Inferior parietal cortex (tissue), 1 donor: ENCODE measurements at regions not wholly inside any gene's neighbourhood (a gene's known extent, or its start where the extent isn't known, plus 50 kb on each side); places are given as distances from the start of the nearest gene placed in this dataset.
"Not testable (repeated sequence)": the region's sequence is repeated elsewhere in the genome, so short reads cannot be mapped to it uniquely, and the experiment has no call there.

ENCODE experiments used
- DNase-seq: peaks from one replicate; pipeline ENCODE4 v3.0.0-alpha.2; 2016; ENCODE audit errors: extremely low spot score

- no peak for DNase-seq
These were observed 270.4 kb downstream of the DOK5 start for GRCh38 chr20:54745780-54746179.

DNA sequence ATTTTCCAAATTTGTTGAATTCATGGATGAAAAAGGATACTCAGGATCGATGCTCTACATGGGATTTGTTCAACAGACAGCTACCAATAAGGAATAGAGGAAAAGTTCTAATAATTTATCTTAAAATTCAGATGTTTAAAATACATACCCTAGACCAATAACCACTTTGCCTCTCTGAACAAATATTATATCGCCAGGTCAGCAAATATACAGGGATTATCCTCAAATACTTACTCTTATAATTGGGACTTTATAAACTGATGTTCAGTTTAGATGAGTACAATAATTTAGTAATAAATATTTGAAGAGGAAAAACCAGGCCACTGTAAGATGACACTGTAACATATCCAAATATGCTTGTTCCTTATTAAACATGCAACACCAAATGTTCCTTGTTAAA, 268.7 kb downstream of the DOK5 start:
- DNase-seq = no peak

DNA sequence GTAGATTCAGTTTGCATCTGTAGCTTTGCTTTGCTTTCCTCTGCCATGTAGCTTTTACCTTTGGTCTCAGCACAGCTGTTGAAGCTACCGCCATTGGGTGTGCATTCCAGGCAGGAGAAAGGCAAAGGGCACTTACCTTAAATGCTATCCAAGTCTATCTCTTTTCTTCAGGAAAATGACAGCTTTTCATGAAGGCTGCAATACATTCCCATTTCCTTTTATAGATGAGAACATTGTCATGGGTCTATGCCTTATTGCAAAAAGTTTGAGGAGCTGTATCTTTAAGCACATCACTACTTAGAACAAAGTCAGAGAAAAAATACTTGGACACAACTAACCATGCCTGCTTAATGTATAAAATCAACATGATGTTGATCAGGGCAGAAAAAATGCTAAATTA, 266.8 kb downstream of the DOK5 start:
- DNase-seq = no peak

- DNase-seq = no peak
These were observed 261.0 kb downstream of the DOK5 start for GRCh38 chr20:54736421-54736820.

GRCh38 chr20:54733687-54734086, 258.3 kb downstream of the DOK5 start:
- DNase-seq = no peak

DNA sequence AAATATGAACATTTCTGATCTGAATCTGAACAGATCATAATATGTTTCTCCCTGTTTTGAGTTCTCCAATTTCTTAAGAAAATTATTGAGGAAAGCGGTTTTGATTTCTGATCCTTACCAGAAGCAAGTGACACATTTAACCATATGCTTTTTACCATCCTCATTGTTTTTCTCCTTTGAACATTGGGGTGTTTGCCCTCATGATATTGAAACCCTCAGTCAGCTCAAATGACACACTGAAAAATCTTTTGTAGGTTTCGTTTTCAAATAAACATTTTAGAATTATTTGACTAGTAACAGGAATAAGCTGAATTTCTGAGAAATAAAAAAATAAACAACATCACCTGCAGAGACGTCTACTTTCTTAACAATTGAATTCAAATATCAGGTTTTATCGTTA, 252.1 kb downstream of the DOK5 start:
- DNase-seq = no peak

- no peak for DNase-seq
These were observed 251.4 kb downstream of the DOK5 start for GRCh38 chr20:54726687-54727300.

DNA sequence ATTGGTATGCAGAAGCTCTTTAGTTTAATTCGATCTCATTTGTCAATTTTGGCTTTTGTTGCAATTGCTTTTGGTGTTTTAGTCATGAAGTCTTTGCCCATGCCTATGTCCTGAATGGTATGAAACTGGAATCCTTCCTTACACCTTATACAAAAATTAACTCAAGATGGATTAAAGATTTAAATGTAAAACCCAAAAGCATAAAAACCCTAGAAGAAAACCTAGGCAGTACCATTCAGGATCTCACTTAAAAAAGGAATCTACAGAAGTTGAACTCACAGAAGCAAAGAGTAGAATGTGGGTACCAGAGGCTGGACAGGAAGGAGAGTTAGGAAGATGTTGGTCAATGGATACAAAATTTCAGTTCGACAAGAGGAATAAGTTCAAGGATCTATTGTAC, 249.9 kb downstream of the DOK5 start:
- DNase-seq = not testable (repeated sequence)

DNA sequence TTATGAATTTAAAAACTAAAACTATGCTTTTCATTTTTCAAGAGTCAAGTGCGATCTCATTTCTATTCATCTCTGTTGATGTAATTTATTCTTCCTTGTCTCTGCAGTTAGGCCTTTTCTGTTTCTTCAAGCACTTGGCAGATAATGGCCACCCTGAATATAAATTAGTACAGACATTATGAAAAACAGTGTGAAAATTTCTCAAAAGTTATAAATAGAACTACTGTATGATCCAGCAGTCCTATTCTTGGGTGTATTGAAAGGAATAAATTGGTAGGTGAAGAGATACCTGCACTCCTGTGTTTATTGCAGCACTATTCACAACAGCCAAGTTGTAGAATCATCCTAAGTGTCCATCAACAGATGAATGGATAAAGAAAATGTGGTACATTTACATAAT, 248.3 kb downstream of the DOK5 start:
- DNase-seq = no peak

DNA sequence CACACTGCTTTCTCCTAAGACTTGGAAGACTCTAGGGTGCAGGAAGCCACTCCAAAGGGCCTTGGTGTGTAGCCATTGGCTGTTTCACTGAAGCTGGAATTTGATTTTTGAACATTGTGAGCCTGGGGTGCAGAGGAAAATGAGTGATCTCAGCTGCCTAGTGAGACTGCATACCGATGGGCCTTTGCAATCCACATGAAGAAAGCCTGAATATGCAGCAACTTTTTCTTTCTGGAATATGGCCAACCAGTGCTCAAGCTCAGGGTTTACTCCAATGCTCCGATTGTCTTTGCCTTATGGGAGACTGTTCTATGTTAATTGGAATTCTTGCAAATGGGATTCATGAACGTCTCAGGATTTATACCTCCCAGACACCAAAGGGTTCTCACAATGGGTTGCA, 242.6 kb downstream of the DOK5 start:
- DNase-seq = no peak

DNA sequence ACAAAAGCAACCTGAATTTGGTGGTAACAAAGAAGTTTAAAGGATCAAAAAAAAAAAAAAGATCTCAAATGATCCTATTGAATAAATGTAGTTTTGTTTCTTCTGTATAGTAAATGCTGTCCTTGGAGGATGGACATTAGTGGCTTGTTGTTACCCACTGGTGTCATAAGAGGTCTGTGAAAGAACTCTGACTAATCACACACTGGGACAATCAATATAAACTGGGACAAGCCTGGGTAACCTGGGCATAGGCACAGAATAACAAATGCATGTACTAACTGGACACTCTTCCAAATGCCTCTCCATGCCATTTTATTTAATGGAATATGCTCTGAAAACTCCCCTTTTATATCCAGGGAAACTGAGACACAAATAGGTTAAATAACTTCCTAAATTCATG, 241.4 kb downstream of the DOK5 start:
- DNase-seq = no peak

DNA sequence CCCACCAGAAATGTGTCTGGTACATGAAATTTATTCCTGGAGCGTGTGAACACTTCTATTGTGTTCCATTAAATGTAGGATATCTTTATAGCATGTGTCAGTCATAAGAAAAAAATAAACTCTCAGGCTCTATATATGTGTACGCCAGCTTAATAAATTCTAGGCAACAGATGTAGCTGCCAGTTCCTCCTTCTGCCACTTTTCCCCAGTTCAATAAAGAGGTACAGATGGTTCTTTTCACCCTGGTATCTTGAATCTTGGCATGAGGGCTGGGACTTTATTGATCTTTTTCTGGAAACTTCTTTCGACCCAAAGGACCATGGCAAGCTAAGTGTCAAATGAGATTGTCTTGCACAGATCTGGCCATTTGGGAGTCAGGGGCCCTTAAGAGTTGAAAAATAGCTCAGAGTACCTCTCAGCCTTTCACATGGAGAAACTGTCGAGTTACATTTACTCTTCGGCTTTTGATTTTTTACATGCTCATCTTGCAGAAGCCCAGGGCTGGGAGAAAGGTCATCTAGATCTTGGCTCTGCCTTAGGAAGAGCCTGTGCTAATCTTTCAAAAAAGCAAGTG, 240.9 kb downstream of the DOK5 start:
- no peak for DNase-seq

DNA sequence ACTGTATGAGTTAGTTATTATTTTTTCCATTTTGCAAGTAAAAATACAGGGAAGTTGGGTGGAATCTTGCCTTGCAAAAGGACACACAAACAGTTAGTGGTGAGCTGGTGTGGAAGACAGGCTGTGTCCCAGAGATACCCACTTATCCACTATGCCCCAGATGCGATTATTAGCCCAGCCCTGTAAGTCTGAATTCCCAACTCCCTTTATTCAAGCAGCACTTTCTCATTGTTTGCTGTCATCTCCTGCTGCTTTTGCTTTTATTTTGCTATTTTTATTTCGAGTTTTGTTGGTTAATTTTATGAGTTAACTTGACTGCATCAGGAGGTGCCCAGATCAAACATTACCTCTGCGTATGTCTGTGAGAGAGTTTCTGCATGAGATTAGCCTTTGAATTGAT, 239.4 kb downstream of the DOK5 start:
- no peak for DNase-seq

GRCh38 chr20:54713727-54714126, 238.3 kb downstream of the DOK5 start:
- no peak for DNase-seq

- DNase-seq = no peak
These were observed 235.7 kb downstream of the DOK5 start for GRCh38 chr20:54711071-54711470.

- DNase-seq = no peak
These were observed 234.9 kb downstream of the DOK5 start for GRCh38 chr20:54710341-54710740.

DNA sequence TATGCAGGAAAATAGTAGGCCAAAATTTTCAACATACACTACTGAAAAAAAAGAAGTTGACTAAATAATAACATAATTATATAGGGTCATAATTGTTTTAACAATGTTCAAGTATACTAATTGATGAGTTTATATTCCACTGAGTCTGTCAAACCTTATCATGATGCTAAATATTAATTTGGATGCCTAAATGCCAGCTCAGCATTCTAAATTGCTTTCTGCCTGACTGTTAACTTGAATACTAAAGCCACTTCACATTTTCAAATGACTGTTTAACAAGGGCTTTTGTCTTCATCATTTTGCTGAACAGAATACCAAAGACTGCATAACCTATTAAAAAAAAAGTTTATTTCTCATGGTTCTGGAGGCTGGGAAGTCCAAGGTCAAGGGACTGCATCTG, 232.8 kb downstream of the DOK5 start:
- no peak for DNase-seq

DNA sequence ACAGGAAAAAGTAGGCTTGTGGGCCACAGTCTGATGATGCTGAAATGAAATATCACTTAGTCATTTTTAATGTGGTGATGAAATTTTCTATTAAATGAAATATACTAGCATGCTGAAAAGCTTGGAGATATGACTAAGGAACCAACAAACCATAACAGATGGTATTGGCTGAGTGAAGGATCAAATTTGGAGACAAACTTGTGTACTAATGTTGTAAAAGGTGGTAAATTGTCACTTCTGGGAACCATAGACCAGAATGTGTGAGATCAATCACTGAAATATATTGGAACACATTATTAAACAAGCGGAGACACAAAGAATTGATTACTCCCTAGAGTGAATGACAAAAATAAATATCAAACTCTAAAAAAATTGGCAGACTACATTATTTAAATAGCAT, 232.4 kb downstream of the DOK5 start:
- DNase-seq = no peak

- DNase-seq = no peak
These were observed 231.2 kb downstream of the DOK5 start for GRCh38 chr20:54706581-54706980.

DNA sequence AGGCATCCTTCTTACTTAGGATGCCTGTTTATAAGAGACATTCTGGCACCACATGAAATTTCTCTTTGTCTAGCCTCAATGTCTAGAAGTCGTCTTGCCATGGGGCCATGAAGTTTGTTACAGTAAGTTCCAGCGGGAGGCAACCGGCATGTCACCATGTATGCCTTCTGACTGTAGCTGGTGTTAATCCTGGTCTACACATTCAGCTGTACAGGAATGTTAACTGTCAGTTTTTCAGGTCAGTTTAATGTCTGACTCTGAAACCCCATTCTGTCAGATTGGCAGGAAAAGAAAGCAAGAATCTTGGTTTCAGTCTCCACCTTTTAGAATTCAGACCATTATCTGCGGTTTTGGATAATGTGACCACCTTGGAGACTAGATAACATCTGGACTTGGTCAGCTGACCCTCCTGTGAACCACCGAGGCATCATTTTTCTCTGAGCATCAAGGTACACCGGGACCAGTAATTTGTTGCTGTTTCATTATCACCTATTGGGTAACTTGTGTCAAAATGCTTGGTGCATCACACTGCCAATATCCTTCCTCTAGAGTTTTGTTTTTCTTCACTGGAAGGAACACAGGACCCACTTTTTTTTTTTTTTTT, 228.7 kb downstream of the DOK5 start:
- DNase-seq = no peak
